ENCODE measurements at regions not wholly inside any gene's neighbourhood (a gene's known extent, or its start where the extent isn't known, plus 50 kb on each side); places are given as distances from the start of the nearest gene placed in this dataset.

- no peak for DNase-seq
Measured at GRCh38 chr16:52650789-52651188, 103.8 kb upstream of the TOX3 start.

GRCh38 chr16:52650318-52650717 is 103.4 kb upstream of the TOX3 start:
- DNase-seq = no peak

GRCh38 chr16:52649870-52650269 is 102.9 kb upstream of the TOX3 start:
- DNase-seq = no peak

GRCh38 chr16:52647588-52647987 is 100.6 kb upstream of the TOX3 start:
- no peak for DNase-seq

- DNase-seq = no peak
Measured at GRCh38 chr16:52643006-52643405, 96.1 kb upstream of the TOX3 start.

GRCh38 chr16:52634528-52634927 is 87.6 kb upstream of the TOX3 start:
- no peak for DNase-seq

GRCh38 chr16:52634104-52634503 is 87.2 kb upstream of the TOX3 start:
- DNase-seq = no peak

- no peak for DNase-seq
Measured at GRCh38 chr16:52633230-52633629, 86.3 kb upstream of the TOX3 start.

- no peak for DNase-seq
Measured at GRCh38 chr16:52631711-52632110, 84.8 kb upstream of the TOX3 start.

- DNase-seq = no peak
Measured at GRCh38 chr16:52630711-52631110, 83.8 kb upstream of the TOX3 start.

- DNase-seq = no peak
Measured at GRCh38 chr16:52629296-52629695, 82.4 kb upstream of the TOX3 start.

GRCh38 chr16:52624891-52625290 is 77.9 kb upstream of the TOX3 start:
- DNase-seq = no peak

- DNase-seq = no peak
Measured at GRCh38 chr16:52621651-52622050, 74.7 kb upstream of the TOX3 start.

- DNase-seq = no peak
Measured at GRCh38 chr16:52618753-52619497, 72.0 kb upstream of the TOX3 start.

GRCh38 chr16:52617591-52617990 is 70.6 kb upstream of the TOX3 start:
- DNase-seq = no peak

- no peak for DNase-seq
Measured at GRCh38 chr16:52613508-52613907, 66.6 kb upstream of the TOX3 start.

- DNase-seq = no peak
Measured at GRCh38 chr16:52611817-52612673, 65.1 kb upstream of the TOX3 start.

GRCh38 chr16:52603015-52603414 is 56.1 kb upstream of the TOX3 start:
- no peak for DNase-seq

GRCh38 chr16:52597772-52598483 is 51.0 kb upstream of the TOX3 start:
- DNase-seq = no peak

- DNase-seq = no peak
Measured at GRCh38 chr16:52597073-52597771, 50.3 kb upstream of the TOX3 start.
